ENCODE measurements at regions not wholly inside any gene's neighbourhood (a gene's known extent, or its start where the extent isn't known, plus 50 kb on each side); places are given as distances from the start of the nearest gene placed in this dataset.
"Not testable (repeated sequence)": the region's sequence is repeated elsewhere in the genome, so short reads cannot be mapped to it uniquely, and the experiment has no call there.

DNA sequence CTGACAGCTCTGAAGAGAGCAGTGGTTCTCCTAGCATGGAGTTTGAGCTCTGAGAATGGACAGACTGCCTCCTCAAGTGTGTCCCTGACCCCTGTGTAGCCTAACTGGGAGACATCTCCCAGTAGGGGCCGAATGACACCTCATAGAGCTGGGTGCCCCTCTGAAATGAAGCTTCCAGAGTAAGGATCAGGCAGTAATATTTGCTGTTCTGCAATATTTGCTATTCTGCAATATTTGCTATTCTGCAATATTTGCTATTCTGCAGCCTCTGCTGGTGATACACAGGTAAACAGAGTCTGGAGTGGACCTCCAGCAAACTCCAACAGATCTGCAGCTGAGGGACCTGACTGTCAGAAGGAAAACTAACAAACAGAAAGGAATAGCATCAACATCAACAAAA lies 105.5 kb downstream of the BUD13 start:
- TF ChIP-seq, protein P1, sequence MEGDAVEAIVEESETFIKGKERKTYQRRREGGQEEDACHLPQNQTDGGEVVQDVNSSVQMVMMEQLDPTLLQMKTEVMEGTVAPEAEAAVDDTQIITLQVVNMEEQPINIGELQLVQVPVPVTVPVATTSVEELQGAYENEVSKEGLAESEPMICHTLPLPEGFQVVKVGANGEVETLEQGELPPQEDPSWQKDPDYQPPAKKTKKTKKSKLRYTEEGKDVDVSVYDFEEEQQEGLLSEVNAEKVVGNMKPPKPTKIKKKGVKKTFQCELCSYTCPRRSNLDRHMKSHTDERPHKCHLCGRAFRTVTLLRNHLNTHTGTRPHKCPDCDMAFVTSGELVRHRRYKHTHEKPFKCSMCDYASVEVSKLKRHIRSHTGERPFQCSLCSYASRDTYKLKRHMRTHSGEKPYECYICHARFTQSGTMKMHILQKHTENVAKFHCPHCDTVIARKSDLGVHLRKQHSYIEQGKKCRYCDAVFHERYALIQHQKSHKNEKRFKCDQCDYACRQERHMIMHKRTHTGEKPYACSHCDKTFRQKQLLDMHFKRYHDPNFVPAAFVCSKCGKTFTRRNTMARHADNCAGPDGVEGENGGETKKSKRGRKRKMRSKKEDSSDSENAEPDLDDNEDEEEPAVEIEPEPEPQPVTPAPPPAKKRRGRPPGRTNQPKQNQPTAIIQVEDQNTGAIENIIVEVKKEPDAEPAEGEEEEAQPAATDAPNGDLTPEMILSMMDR (IDR thresholded peaks at IDR 0.05): not testable (repeated sequence)
- not testable (repeated sequence) for TF ChIP-seq POLR2A (IDR thresholded peaks at IDR 0.05)
